ENCODE measurements at regions not wholly inside any gene's neighbourhood (a gene's known extent, or its start where the extent isn't known, plus 50 kb on each side); places are given as distances from the start of the nearest gene placed in this dataset.

- Histone ChIP-seq H3K4me3 (no peak overlapping the region), H3K27ac (no peak overlapping the region)
Measured at GRCh38 chr3:72698154-72698917, 149.9 kb downstream of the SHQ1 start.

GRCh38 chr3:72697717-72698116 is 150.5 kb downstream of the SHQ1 start:
- no peak overlapping the region for H3K4me3 ChIP-seq
- H3K27ac ChIP-seq: no peak overlapping the region

DNA sequence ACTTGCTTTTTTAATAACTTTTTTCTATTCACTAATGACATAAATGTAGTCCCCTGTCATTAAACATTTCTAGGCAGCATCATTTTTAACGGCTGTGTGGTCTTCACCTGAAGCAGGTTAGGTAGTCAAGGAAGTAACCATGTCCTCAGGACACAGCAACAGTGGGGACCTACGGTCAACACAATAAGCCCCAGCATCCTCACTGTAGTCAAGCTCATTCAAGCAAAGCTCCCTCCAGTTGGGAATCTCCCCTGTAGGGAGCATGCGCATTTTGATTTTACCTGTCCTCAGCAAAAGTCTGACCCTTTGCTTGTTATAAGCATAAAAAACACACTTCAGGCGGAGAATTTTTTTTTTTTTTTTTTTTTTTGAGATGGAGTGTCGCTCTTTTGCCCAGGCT is 151.4 kb downstream of the SHQ1 start:
- Histone ChIP-seq H3K27ac (no peak overlapping the region), H3K4me3 (no peak overlapping the region)

DNA sequence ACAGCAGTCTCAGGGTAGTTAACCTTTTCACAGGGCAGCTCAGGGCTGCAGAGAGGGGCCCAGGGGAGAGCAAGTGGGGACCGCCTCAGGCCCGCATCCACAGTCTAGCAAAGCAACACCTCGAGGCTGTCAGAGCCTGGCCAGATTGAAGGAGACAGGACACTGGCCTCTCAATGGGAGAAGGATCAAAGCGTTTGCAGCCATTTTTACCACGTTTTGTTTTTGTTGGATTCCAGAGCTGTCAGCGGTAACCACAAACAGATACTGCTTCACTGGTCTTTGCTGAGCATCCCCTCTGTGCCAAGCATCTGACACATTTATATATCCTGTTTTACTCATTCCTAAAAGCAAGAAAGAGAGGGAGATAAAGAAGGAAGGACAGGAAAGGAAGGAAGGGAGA is 153.8 kb downstream of the SHQ1 start:
- H3K27ac ChIP-seq: no peak overlapping the region

GRCh38 chr3:72692990-72693389 is 155.3 kb downstream of the SHQ1 start:
- H3K4me3 ChIP-seq: no peak overlapping the region
- no peak overlapping the region for H3K27ac ChIP-seq

More for the DNA sequence above, 153.8 kb downstream of the SHQ1 start:
- no peak overlapping the region for H3K4me3 ChIP-seq

- no peak overlapping the region for H3K27ac ChIP-seq
Measured at GRCh38 chr3:72690629-72691028, 157.6 kb downstream of the SHQ1 start.

DNA sequence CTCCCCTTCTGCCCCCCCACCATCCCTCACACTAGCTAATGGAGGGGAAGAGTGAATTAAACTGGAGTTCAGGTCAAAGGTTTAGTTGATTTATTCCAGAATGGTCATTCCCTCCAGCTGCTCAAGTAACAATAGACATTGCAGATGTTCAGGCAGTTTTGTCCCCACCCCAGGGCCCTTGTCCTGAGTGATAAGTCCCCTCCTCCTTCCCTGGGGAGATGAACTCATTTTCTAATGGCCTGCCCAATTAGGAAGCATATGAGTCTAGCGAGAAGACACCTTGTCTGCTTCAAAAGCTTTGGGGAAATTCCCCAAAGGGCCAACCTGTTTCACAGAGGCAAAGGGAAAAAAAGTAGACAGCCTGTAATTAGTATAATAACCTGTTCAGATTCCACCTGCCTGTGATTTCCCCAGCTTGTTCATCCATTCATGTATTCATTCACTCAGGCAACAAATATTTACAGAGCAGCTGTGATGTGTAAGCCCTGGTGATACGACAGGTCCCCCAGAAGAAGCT is 165.3 kb downstream of the SHQ1 start:
- Histone ChIP-seq H3K4me3 (no peak overlapping the region), H3K27ac (no peak overlapping the region)

More at GRCh38 chr3:72690629-72691028, 157.6 kb downstream of the SHQ1 start:
- H3K4me3 ChIP-seq: no peak overlapping the region

GRCh38 chr3:72681598-72681997 is 166.6 kb downstream of the SHQ1 start:
- H3K4me3 ChIP-seq: no peak overlapping the region
- no peak overlapping the region for H3K27ac ChIP-seq

DNA sequence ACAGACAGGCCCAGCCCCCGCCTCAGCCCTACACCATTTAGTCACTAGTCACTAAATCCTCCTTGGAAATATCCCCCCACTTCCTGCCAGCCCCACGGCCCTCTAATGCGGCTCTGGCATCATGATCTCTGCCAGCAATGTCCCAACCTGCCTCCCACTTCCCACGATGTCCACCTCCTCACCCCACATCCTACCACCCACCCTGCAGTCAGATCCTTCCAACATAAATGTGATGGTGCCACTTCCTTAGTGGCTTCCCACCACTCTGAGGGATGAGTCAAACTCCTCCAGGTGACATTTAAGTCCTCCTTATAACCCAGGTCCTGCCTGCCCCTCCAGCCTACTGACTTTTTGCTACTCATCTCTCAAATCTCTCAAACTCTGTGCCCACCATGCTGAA is 167.5 kb downstream of the SHQ1 start:
- no peak overlapping the region for H3K27ac ChIP-seq
- H3K4me3 ChIP-seq: no peak overlapping the region

DNA sequence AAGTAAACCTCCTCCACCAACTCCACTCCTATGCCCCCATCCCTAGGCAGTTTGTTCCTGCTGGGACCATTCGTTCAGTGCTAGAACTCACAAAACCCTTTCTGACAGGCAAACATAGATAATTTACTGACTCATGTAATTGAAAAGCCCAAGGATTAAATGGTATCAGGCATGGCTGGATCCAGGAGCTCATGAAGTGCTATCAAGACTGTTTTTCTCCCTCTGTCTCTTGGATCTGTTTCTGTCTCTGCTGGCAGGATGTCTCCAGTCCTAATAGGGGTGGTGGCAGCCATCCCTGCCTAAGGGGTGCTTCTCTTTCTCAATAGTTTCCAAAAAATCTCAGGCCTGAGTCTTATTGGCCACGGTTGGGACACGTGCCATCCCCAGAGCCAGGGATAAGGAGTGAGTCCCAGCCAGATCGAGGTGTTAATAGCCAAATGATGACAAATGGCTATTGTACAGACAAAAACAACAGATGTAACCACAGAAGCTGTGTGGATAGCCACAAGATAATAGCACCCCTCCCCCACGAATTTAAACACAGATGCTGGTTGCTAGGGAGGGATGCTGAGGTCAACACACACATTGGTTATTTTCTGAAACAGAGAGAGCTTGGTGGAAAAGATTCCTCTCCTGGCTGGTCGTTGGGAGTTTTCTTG is 168.6 kb downstream of the SHQ1 start:
- H3K4me3 ChIP-seq: no peak overlapping the region
- H3K27ac ChIP-seq: peak overlapping the region in 1 of 21 experiments; percentile 29

DNA sequence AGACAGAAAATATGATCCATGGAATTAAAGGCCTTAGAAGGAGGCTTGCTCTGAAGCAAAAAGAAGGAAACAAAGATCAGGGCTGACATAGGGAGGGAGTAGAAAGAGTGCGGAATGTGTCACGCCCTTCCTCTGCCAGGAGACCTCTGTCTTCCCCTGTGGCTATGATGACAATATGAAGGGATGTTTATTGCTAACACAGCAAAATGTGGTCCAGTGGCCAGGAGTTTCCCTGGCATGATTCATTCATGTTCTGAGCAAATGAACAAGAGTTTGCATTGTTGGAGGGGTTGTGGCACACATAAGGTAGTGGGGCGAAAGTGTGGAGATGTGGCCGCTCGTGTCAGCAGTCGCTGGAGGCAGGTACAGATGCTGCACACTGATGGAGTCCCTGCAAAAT is 169.4 kb downstream of the SHQ1 start:
- Histone ChIP-seq H3K27ac (no peak overlapping the region), H3K4me3 (no peak overlapping the region)

GRCh38 chr3:72678380-72678779 is 169.9 kb downstream of the SHQ1 start:
- Histone ChIP-seq H3K4me3 (no peak overlapping the region), H3K27ac (no peak overlapping the region)

GRCh38 chr3:72675243-72675642 is 173.0 kb downstream of the SHQ1 start:
- no peak overlapping the region for H3K4me3 ChIP-seq

DNA sequence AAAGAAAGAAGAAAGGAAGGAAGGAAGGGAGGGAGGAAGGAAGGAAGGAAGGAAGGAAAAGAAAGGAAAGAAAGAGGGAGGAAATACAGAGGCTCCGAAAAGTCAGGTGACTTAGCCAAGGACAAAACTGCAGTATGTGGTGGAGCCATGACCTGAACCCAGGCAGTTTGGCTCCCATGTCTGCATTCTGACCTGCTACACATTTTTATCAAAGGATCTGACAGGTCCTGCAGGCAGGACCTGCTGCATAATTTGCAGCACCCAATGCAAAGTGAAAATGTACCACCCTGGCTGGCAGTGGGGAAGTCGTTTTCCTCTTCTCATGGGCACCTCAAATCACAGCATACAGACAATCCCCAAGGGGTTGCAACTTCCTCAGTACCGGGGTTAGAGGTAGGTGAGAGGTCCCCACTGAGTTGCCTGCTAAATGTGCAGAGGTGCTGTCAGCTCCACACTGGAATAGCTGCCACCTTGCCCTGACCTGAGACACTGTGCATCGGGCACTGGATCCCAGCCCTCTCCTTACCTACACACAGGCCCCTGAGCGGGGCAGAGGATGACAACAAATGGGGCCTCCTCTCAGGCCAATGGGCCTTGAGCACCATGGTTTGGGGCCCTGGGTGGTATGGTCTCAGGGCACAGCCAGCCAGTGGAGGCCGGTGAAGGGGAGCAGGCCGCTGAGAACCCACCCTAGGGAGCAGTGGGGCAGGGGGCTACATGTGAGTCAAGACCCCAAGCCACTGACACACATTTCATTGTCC is 175.1 kb downstream of the SHQ1 start:
- Histone ChIP-seq H3K27ac (no peak overlapping the region), H3K4me3 (no peak overlapping the region)

More at GRCh38 chr3:72675243-72675642, 173.0 kb downstream of the SHQ1 start:
- no peak overlapping the region for H3K27ac ChIP-seq

- H3K27ac ChIP-seq: no peak overlapping the region
Measured at GRCh38 chr3:72669224-72669623, 179.0 kb downstream of the SHQ1 start.

DNA sequence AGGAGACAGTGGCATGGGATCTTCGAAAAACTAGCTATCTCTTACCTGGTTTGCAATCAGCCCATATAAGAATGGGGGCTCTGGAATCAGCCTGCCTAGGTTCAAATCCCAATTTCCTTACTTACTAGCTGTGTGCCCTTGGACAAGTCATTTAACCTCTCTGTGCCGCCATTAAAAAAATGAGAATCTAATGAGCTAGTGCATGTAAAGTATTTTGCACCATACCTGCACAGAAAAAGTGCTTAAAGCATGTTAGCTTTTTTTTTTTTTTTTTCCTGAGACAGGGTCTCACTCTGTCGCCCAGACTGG is 181.8 kb downstream of the SHQ1 start:
- H3K27ac ChIP-seq: no peak overlapping the region
- H3K4me3 ChIP-seq: no peak overlapping the region

More at GRCh38 chr3:72669224-72669623, 179.0 kb downstream of the SHQ1 start:
- no peak overlapping the region for H3K4me3 ChIP-seq

DNA sequence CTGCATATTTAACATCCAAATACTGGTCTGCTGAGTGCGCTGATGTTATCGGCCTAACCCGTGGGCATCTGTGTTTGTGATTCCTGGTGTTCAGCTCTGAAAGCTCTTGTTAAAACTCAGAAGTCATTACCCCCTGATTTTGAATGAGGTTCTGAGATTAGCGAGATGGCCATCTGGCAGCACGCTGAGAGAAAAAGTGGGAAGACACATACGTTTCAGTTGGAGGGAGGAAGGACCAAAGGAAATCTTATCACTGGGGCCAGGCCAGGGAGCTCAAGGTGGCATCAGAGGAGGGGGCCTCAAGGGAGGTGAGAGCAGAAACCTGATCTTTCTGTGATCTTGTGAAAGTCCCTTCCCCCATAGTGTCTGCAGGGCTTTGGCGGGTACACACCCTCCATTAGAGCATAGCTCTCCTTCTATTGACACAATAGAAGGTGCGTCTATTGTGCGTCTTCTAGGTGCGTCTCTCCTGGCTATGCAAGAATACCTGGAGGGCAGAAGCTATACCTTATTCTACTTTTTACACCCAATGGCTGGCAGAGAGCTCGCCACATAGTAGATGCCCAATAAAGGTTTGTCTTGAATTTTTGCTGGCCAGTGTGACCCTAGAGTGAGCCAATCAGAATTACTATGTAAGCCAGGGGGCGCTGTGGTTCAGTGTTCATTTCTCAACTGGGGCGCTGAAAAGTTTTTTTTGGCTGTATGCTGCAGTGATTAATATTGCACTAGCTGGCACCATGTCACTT is 182.4 kb downstream of the SHQ1 start:
- H3K4me3 ChIP-seq: no peak overlapping the region
- H3K27ac ChIP-seq: peak overlapping the region in 1 of 21 experiments; percentile 10

- no peak overlapping the region for H3K27ac ChIP-seq
- H3K4me3 ChIP-seq: no peak overlapping the region
Measured at GRCh38 chr3:72665103-72665502, 183.1 kb downstream of the SHQ1 start.

DNA sequence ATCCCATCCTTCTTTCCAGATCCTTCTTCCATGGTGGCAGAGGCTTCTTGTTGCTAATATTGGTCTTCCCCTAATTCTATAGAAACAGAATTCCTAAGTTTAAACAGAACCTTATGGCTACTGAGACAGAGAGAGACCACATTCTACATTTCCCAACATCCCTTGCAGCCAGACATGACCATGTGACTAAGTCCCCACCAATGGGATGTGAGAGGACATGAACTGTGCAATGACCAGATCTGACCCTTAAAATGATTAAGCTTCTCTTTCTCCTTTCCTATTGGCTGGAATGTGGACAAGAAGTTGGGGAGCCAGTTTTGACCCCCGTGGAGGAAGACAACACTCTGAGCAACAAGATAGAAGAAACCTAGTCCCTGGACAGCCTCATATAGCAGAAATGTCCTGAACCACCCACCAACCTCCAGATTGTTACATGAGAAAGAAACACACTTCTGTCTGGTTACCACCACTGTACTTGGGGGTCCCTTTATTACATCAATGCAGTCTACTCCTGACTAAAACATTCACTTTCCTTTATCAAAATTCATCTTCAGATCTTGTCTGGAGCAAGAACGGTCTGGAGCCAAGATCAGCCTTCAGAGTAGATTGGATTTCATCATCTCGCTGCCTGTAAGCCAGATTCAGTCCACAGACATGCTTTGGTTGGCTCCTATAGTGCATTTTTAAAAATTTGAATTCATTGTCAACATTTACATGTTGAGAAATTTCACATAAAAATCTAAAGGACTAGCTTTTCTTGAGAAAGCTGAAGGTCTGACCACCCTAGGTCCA is 183.9 kb downstream of the SHQ1 start:
- peak overlapping the region in 3 of 21 experiments; percentile 6 to 47 (median 21) for H3K27ac ChIP-seq
- H3K4me3 ChIP-seq: no peak overlapping the region
